ENCODE measurements at regions not wholly inside any gene's neighbourhood (a gene's known extent, or its start where the extent isn't known, plus 50 kb on each side); places are given as distances from the start of the nearest gene placed in this dataset.
"Not testable (repeated sequence)": the region's sequence is repeated elsewhere in the genome, so short reads cannot be mapped to it uniquely, and the experiment has no call there.

DNA sequence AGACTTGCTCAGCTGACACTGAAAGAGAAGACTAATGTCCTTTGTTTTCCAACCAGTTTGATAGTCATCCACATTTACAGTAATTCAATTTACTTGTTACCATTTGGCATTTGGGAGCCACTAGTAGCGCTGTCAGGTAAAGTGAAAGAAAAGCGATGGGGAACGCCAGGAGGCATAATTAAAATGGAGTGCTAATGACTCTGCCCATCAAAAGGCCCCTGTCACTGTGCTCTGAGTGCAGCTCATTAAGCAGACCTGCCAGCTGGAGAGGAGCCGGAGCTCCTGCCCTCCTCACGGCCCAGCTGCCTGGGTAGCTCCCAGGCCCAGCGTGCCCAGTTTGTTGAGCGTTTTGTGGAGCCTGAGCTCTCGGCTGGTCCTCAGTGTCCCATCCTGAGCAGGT lies 463.6 kb upstream of the CCDC196 start:
- Mint-ChIP-seq H3K27me3 (ENCODE audit: low read depth) (no peaks in the 10 kb centered on the region), H3K9me3 (ENCODE audit: low read depth) (peaks cover 5% of the 10 kb centered on the region), H3K4me3 (ENCODE audit: unreplicated experiment) (no peak overlapping the region), H3K27ac (ENCODE audit: unreplicated experiment) (no peak overlapping the region), H3K36me3 (ENCODE audit: low read depth) (no peaks in the 10 kb centered on the region), H3K4me1 (ENCODE audit: low read depth) (no peaks in the 10 kb centered on the region)
- TF ChIP-seq, protein P1, sequence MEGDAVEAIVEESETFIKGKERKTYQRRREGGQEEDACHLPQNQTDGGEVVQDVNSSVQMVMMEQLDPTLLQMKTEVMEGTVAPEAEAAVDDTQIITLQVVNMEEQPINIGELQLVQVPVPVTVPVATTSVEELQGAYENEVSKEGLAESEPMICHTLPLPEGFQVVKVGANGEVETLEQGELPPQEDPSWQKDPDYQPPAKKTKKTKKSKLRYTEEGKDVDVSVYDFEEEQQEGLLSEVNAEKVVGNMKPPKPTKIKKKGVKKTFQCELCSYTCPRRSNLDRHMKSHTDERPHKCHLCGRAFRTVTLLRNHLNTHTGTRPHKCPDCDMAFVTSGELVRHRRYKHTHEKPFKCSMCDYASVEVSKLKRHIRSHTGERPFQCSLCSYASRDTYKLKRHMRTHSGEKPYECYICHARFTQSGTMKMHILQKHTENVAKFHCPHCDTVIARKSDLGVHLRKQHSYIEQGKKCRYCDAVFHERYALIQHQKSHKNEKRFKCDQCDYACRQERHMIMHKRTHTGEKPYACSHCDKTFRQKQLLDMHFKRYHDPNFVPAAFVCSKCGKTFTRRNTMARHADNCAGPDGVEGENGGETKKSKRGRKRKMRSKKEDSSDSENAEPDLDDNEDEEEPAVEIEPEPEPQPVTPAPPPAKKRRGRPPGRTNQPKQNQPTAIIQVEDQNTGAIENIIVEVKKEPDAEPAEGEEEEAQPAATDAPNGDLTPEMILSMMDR (IDR thresholded peaks at IDR 0.05) = no peak
- no peak for DNase-seq (ENCODE audit: low spot score)

DNA sequence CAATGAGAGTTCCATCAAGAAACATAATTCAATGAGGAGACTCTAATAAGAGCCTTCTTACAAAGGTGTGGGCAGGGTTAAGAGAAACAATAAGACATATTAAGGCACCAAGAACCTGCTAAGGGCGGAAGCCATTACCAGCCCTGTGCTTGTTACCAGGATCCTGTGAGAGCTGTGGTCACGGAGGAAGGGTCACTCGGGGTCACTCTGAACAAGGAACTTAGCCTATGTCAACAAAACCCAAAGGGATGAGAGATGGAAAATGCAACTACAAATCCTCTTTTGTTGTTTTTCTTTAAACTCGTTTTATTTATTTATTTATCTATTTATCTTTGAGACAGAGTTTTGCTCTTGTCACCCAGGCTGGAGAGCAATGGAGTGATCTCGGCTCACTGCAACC lies 460.4 kb upstream of the CCDC196 start:
- Mint-ChIP-seq H3K4me3 (ENCODE audit: unreplicated experiment) (no peak overlapping the region), H3K36me3 (ENCODE audit: low read depth) (peaks cover 3% of the 10 kb centered on the region), H3K27me3 (ENCODE audit: low read depth) (no peaks in the 10 kb centered on the region), H3K4me1 (ENCODE audit: low read depth) (no peaks in the 10 kb centered on the region), H3K27ac (ENCODE audit: unreplicated experiment) (no peak overlapping the region), H3K9me3 (ENCODE audit: low read depth) (peaks cover 20% of the 10 kb centered on the region)
- TF ChIP-seq, protein P1 (IDR thresholded peaks at IDR 0.05) = no peak
- no peak for DNase-seq (ENCODE audit: low spot score)

DNA sequence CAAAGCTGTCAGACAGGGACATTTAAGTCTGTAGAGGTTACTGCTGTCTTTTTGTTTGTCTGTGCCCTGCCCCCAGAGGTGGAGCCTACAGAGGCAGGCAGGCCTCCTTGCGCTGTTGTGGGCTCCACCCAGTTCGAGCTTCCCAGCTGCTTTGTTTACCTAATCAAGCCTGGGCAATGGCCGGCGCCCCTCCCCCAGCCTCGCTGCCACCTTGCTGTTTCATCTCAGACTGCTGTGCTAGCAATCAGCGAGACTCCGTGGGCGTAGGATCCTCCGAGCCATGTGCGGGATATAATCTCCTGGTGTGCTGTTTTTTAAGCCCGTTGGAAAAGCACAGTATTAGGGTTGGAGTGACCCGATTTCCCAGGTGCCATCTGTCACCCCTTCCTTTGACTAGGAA lies 454.2 kb upstream of the CCDC196 start:
- DNase-seq (ENCODE audit: low spot score); H3K4me1 Mint-ChIP-seq (ENCODE audit: low read depth); H3K36me3 Mint-ChIP-seq (ENCODE audit: low read depth); H3K4me3 Mint-ChIP-seq (ENCODE audit: unreplicated experiment); H3K27me3 Mint-ChIP-seq (ENCODE audit: low read depth); H3K27ac Mint-ChIP-seq (ENCODE audit: unreplicated experiment): not testable (repeated sequence)
- peaks cover 45% of the 10 kb centered on the region for H3K9me3 Mint-ChIP-seq (ENCODE audit: low read depth)

DNA sequence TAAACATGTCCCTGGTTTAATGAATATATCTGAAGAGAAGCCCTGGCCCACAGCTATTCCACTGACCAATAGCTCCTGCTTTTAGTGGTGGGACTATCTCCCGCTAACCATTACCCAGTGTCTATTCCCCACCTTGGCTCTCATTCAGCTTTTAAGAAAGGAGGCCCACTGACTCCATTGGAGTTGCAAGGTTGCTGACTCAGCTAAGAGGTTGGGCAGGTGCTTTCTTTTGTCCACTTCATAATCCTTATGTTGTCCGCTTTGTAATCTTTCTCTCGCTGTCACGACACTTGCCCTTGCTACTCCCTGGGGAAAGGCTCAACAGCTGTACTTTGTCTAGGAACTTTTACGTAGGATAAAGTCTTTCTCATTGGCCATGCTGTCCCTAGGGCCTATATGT lies 453.4 kb upstream of the CCDC196 start:
- H3K27me3 Mint-ChIP-seq (ENCODE audit: low read depth) = no peaks in the 10 kb centered on the region
- DNase-seq (ENCODE audit: low spot score) = no peak
- peaks cover 43% of the 10 kb centered on the region for H3K9me3 Mint-ChIP-seq (ENCODE audit: low read depth)
- peaks cover 8% of the 10 kb centered on the region for H3K36me3 Mint-ChIP-seq (ENCODE audit: low read depth)
- no peak overlapping the region for H3K4me3 Mint-ChIP-seq (ENCODE audit: unreplicated experiment)
- H3K4me1 Mint-ChIP-seq (ENCODE audit: low read depth) = no peaks in the 10 kb centered on the region
- TF ChIP-seq, protein P1 (IDR thresholded peaks at IDR 0.05) = no peak
- H3K27ac Mint-ChIP-seq (ENCODE audit: unreplicated experiment) = no peak overlapping the region

DNA sequence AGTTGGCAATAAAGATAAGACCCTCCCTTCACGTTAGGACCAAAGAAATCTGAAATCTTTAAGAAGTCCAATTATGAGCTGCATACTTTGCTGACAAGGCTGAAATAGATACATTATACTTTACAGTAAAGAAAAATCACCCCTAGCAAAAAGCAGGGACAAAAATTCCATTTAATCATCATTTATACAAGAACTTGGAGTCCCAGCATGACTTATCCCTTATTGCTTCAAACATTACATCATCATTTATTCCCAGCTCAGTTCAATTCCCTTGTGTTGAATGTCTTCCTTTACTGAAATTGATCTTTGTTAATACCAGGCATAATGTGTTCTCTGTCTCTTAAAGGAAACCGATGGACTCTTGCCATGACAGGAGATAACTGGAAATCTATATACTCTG lies 449.6 kb upstream of the CCDC196 start:
- H3K4me1 Mint-ChIP-seq (ENCODE audit: low read depth) = no peaks in the 10 kb centered on the region
- DNase-seq (ENCODE audit: low spot score) = no peak
- no peaks in the 10 kb centered on the region for H3K27me3 Mint-ChIP-seq (ENCODE audit: low read depth)
- H3K27ac Mint-ChIP-seq (ENCODE audit: unreplicated experiment) = no peak overlapping the region
- TF ChIP-seq, protein P1 (IDR thresholded peaks at IDR 0.05) = no peak
- peaks cover 24% of the 10 kb centered on the region for H3K9me3 Mint-ChIP-seq (ENCODE audit: low read depth)
- peaks cover 2% of the 10 kb centered on the region for H3K36me3 Mint-ChIP-seq (ENCODE audit: low read depth)
- no peak overlapping the region for H3K4me3 Mint-ChIP-seq (ENCODE audit: unreplicated experiment)

DNA sequence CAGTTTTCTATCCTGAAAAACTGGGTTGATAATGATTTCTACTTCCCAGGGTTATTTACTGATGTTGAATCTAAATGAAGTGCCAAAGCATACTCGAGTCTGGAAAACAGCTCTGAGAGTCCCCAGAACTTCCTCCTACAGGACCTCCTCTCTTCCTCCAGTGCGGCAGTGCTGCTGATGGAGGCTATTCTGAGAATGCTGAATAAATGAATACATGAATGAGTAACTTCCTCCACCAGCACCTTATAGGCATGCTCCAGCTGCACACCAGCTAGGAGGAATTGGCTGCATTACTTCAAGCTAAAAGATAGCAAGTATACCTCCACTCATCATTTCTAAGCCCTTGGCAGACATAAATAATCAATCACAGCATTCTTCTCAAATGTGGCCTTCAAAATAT lies 448.8 kb upstream of the CCDC196 start:
- Mint-ChIP-seq H3K4me3 (ENCODE audit: unreplicated experiment) (no peak overlapping the region), H3K27me3 (ENCODE audit: low read depth) (no peaks in the 10 kb centered on the region), H3K36me3 (ENCODE audit: low read depth) (peaks cover 1% of the 10 kb centered on the region), H3K4me1 (ENCODE audit: low read depth) (no peaks in the 10 kb centered on the region), H3K27ac (ENCODE audit: unreplicated experiment) (no peak overlapping the region), H3K9me3 (ENCODE audit: low read depth) (peaks cover 19% of the 10 kb centered on the region)
- no peak for DNase-seq (ENCODE audit: low spot score)
- TF ChIP-seq, protein P1 (IDR thresholded peaks at IDR 0.05) = no peak

All from chondrocyte (in vitro differentiated cells).